HG03469 (cell line): ENCODE measurements at regions not wholly inside any gene's neighbourhood (a gene's known extent, or its start where the extent isn't known, plus 50 kb on each side); places are given as distances from the start of the nearest gene placed in this dataset.

Experiments used
- ATAC-seq: cut with Tn5 transposase; IDR thresholded peaks from one replicate; pipeline ENCODE4 v1.9.1; 2021; ENCODE audit warnings: mild to moderate bottlenecking, moderate library complexity, moderate number of reproducible peaks; ENCODE audit not compliant: unreplicated experiment

DNA sequence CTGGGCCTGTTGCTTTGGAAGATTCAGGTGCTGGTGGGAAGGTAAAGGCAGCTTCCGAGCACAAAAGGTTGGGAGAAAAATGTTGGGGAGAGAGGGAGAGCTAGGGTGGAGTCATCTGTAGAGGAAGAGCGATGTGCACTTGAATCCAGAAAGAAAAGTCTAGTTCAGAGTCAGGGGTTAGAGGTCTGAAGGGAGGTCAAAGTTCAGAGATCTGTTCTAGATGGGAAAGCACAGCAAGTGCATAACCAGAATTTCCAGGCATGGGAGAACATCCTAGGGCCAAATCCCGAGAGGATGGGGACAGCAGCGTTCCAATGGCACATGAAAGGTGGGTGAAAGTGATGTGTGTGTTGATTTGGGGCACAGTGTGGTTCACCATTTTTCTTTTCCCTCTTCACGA is 51.5 kb upstream of the MKLN1 start:
- no peak for ATAC-seq

GRCh38 chr7:131276748-131277147 is 50.9 kb upstream of the MKLN1 start:
- ATAC-seq = no peak
